PFSK-1 (cell line): ENCODE measurements at regions not wholly inside any gene's neighbourhood (a gene's known extent, or its start where the extent isn't known, plus 50 kb on each side); places are given as distances from the start of the nearest gene placed in this dataset.

Experiments
- POLR2AphosphoS5 ChIP-seq: IDR thresholded peaks from 2 replicates; pipeline ENCODE4 v1.6.1; 2012; ENCODE audit warnings: low read depth, mild to moderate bottlenecking, control low read depth, low read length, moderate library complexity
- REST ChIP-seq, 2 experiments: IDR thresholded peaks; 2 replicates each; pipeline versions ENCODE4 v1.6.1 to v1.8.0; 2011 to 2012; ENCODE audit warnings: low read depth in 2 of 2, low read length in 2 of 2, control low read depth in 1 of 2, inconsistent platforms in 1 of 2, mild to moderate bottlenecking in 1 of 2, moderate library complexity in 1 of 2; ENCODE audit not compliant: insufficient read depth in 1 of 2

GRCh38 chr12:59929110-59929509 lies 333.3 kb downstream of the SLC16A7 start:
- TF ChIP-seq REST (IDR thresholded peaks at IDR 0.05; ENCODE audit: insufficient read depth in 1 of 2, low read depth in 2 of 2, low read length in 2 of 2) (no peak), POLR2AphosphoS5 (no peak)
